ENCODE measurements at regions not wholly inside any gene's neighbourhood (a gene's known extent, or its start where the extent isn't known, plus 50 kb on each side); places are given as distances from the start of the nearest gene placed in this dataset.

- TF ChIP-seq CHD7 (IDR thresholded peaks at IDR 0.05; ENCODE audit: insufficient replicate concordance, low read length) = no peak
- no peak for TF ChIP-seq BRCA1 (IDR thresholded peaks at IDR 0.05; ENCODE audit: low read depth, low read length)
- no peak for TF ChIP-seq KDM5A (IDR thresholded peaks at IDR 0.05; ENCODE audit: low read length)
- TF ChIP-seq HDAC2 (IDR thresholded peaks at IDR 0.05; ENCODE audit: borderline replicate concordance in 1 of 2, low read depth in 2 of 2, low read length in 2 of 2) = no peak
- TF ChIP-seq CHD2 (IDR thresholded peaks at IDR 0.05; ENCODE audit: low read length) = no peak
- TF ChIP-seq RAD21 (IDR thresholded peaks at IDR 0.05 in 1 of 2, conservative IDR thresholded peaks at IDR 0.05 in 1 of 2; ENCODE audit: low read depth in 2 of 2, low read length in 2 of 2) = no peak
- TF ChIP-seq CTBP2 (IDR thresholded peaks at IDR 0.05; ENCODE audit: borderline replicate concordance, insufficient read depth, insufficient read length, low read length) = no peak
- TF ChIP-seq ATF3 (IDR thresholded peaks at IDR 0.05; ENCODE audit: insufficient read depth, low read depth, low read length) = no peak
- TF ChIP-seq POU5F1 (IDR thresholded peaks at IDR 0.05; ENCODE audit: low read depth, low read length) = no peak
- TF ChIP-seq RBBP5 (IDR thresholded peaks at IDR 0.05; ENCODE audit: borderline replicate concordance, low read depth, low read length) = no peak
Observed at GRCh38 chr5:30287890-30288289, 905.6 kb upstream of the CDH6 start (continued).

Measured in H1 (cell line).